OCI-LY3 (cell line): ENCODE measurements at regions not wholly inside any gene's neighbourhood (a gene's known extent, or its start where the extent isn't known, plus 50 kb on each side); places are given as distances from the start of the nearest gene placed in this dataset.

Experiments
- H2AFZ ChIP-seq: fragments of 200-600, 300-600 bp; shearing (Covaris generic); 2 replicates; pipeline ENCODE4 v1.6.0; 2014; ENCODE audit warnings: antibody characterized with exemption, low read depth, low read length
- H3K27ac ChIP-seq: fragments of 200-600, 300-600 bp; sonication (generic); 2 replicates; pipeline ENCODE4 v1.5.1; 2014; ENCODE audit warnings: mild to moderate bottlenecking, low read length, moderate library complexity, mixed read lengths
- H3K27me3 ChIP-seq: fragments of 200-600, 300-600 bp; sonication (generic); 2 replicates; pipeline ENCODE4 v1.6.1; 2014; ENCODE audit warnings: low read depth, low read length, mixed read lengths
- H3K36me3 ChIP-seq: fragments of 200-600, 300-600 bp; sonication (generic); replicated peaks from 2 replicates; pipeline ENCODE3; 2014; ENCODE audit warnings: low read depth, low read length, mixed read lengths
- H3K4me1 ChIP-seq: fragments of 300-600, 200-600 bp; sonication (generic); 2 replicates; pipeline ENCODE4 v1.6.1; 2014; ENCODE audit warnings: low read length, mixed read lengths
- H3K4me2 ChIP-seq: fragments of 200-600, 300-600 bp; sonication (generic); 2 replicates; pipeline ENCODE4 v1.6.1; 2014; ENCODE audit warnings: low read length, mixed read lengths
- H3K4me3 ChIP-seq: fragments of 300-600, 200-600 bp; sonication (generic); 2 replicates; pipeline ENCODE4 v1.5.1; 2014; ENCODE audit warnings: antibody characterized with exemption, mild to moderate bottlenecking, low read length, moderate library complexity
- H3K79me2 ChIP-seq: fragments of 300-600, 200-600 bp; shearing (Covaris generic); 2 replicates; pipeline ENCODE4 v1.6.1; 2014; ENCODE audit warnings: mild to moderate bottlenecking, low read length, mixed read lengths
- H3K9ac ChIP-seq: fragments of 300-600, 200-600 bp; shearing (Covaris generic); 2 replicates; pipeline ENCODE4 v1.6.0; 2014; ENCODE audit warnings: mild to moderate bottlenecking, low read length, moderate library complexity
- H3K9me3 ChIP-seq: fragments of 200-600, 300-600 bp; shearing (Covaris generic); 2 replicates; pipeline ENCODE4 v1.6.1; 2014; ENCODE audit warnings: low read length, mixed read lengths; ENCODE audit not compliant: insufficient read depth
- H4K20me1 ChIP-seq: fragments of 200-600, 300-600 bp; sonication (generic); 2 replicates; pipeline ENCODE4 v1.6.1; 2016; ENCODE audit warnings: low read length, mixed read lengths; ENCODE audit not compliant: insufficient read depth
- EZH2phosphoT487 ChIP-seq: fragments of 200-600 bp; shearing (Covaris generic); IDR thresholded peaks from 2 replicates; pipeline ENCODE4 v1.6.1; 2018; ENCODE audit warnings: antibody characterized with exemption, mixed run types, low read depth
- TF ChIP-seq, protein P1 (sequence below): fragments of 200-600, 300-600 bp; sonication (generic); IDR thresholded peaks from 2 replicates; pipeline ENCODE4 v1.5.1; 2014; ENCODE audit warnings: antibody characterized with exemption, low read length, low read depth

GRCh38 chr3:70516076-70516475, 203.6 kb upstream of the MDFIC2 start:
- Histone ChIP-seq H4K20me1 (no peaks in the 10 kb centered on the region), H3K9ac (no peak overlapping the region), H2AFZ (no peak overlapping the region), H3K4me2 (no peak overlapping the region), H3K27me3 (peaks cover 43% of the 10 kb centered on the region), H3K27ac (no peak overlapping the region), H3K4me3 (no peak overlapping the region), H3K36me3 (no peaks in the 10 kb centered on the region), H3K79me2 (no peaks in the 10 kb centered on the region), H3K9me3 (no peaks in the 10 kb centered on the region), H3K4me1 (no peaks in the 10 kb centered on the region)
- TF ChIP-seq EZH2phosphoT487: no peak
- TF ChIP-seq, protein P1, sequence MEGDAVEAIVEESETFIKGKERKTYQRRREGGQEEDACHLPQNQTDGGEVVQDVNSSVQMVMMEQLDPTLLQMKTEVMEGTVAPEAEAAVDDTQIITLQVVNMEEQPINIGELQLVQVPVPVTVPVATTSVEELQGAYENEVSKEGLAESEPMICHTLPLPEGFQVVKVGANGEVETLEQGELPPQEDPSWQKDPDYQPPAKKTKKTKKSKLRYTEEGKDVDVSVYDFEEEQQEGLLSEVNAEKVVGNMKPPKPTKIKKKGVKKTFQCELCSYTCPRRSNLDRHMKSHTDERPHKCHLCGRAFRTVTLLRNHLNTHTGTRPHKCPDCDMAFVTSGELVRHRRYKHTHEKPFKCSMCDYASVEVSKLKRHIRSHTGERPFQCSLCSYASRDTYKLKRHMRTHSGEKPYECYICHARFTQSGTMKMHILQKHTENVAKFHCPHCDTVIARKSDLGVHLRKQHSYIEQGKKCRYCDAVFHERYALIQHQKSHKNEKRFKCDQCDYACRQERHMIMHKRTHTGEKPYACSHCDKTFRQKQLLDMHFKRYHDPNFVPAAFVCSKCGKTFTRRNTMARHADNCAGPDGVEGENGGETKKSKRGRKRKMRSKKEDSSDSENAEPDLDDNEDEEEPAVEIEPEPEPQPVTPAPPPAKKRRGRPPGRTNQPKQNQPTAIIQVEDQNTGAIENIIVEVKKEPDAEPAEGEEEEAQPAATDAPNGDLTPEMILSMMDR: no peak

DNA sequence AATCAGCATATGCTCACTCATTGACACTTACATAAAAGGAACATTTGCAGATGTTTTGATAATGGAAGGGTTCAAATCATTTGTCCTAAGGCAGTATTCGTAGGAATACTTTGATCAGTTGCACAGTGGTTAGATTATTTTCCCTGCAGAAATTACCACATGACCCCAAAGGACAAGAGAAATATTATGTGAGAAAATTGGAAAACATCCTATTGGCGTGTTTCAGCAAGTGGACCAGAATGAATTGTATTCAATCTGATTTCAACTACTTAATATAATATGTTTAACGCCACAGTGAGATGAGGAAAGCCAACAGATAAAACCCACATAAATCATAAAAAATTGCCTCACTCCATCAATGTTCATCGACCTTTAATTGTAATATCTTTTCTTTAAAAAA, 195.0 kb upstream of the MDFIC2 start:
- peaks cover 34% of the 10 kb centered on the region for H3K27me3 ChIP-seq

GRCh38 chr3:70506775-70507174, 194.3 kb upstream of the MDFIC2 start:
- Histone ChIP-seq H3K4me2 (no peak overlapping the region), H3K27me3 (peaks cover 33% of the 10 kb centered on the region)
- no peak for TF ChIP-seq EZH2phosphoT487
- TF ChIP-seq, protein P1: no peak

More for the DNA sequence above, 195.0 kb upstream of the MDFIC2 start:
- no peaks in the 10 kb centered on the region for H3K79me2 ChIP-seq
- H3K27ac ChIP-seq: no peak overlapping the region
- TF ChIP-seq, protein P1: no peak
- no peak for TF ChIP-seq EZH2phosphoT487
- H3K36me3 ChIP-seq: no peaks in the 10 kb centered on the region
- no peak overlapping the region for H3K4me3 ChIP-seq
- no peak overlapping the region for H3K4me2 ChIP-seq
- no peaks in the 10 kb centered on the region for H4K20me1 ChIP-seq
- H3K4me1 ChIP-seq: no peaks in the 10 kb centered on the region
- H3K9ac ChIP-seq: no peak overlapping the region
- no peak overlapping the region for H2AFZ ChIP-seq
- no peaks in the 10 kb centered on the region for H3K9me3 ChIP-seq

DNA sequence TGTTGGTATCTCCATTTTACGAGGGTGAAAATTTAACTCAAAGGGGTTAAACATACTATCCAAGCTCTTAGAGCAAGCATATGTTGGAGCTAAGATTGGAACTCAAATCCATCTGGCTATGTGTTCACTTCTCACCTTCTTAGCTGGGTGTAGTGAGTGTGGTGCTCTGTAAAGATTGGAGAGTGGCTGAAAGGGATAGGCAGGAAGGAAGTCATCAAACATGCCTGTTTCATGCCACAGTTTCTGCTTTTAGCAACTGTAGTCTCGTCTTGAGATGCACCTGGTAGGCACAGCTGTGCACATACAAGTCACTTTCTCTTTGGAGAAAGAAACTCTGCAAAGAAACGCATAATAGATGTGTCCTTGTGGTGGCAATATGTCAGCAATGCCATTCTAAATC, 189.1 kb upstream of the MDFIC2 start:
- no peak for TF ChIP-seq EZH2phosphoT487
- TF ChIP-seq, protein P1: no peak
- H3K27me3 ChIP-seq: peaks cover 14% of the 10 kb centered on the region; the same call in 1 of the 2 replicates
- H3K9ac ChIP-seq: no peak overlapping the region
- H2AFZ ChIP-seq: no peak overlapping the region
- no peaks in the 10 kb centered on the region for H3K79me2 ChIP-seq
- no peaks in the 10 kb centered on the region for H3K9me3 ChIP-seq
- no peak overlapping the region for H3K4me2 ChIP-seq
- H3K36me3 ChIP-seq: no peaks in the 10 kb centered on the region
- no peak overlapping the region for H3K27ac ChIP-seq
- no peak overlapping the region for H3K4me3 ChIP-seq
- H4K20me1 ChIP-seq: no peaks in the 10 kb centered on the region
- H3K4me1 ChIP-seq: no peaks in the 10 kb centered on the region

More at GRCh38 chr3:70506775-70507174, 194.3 kb upstream of the MDFIC2 start:
- Histone ChIP-seq H3K27ac (no peak overlapping the region), H3K9me3 (no peaks in the 10 kb centered on the region), H3K4me1 (no peaks in the 10 kb centered on the region), H3K9ac (no peak overlapping the region), H3K4me3 (no peak overlapping the region), H2AFZ (no peak overlapping the region), H3K36me3 (no peaks in the 10 kb centered on the region), H4K20me1 (no peaks in the 10 kb centered on the region), H3K79me2 (no peaks in the 10 kb centered on the region)
